Fibroblast of mammary gland (primary cell): ENCODE measurements at regions not wholly inside any gene's neighbourhood (a gene's known extent, or its start where the extent isn't known, plus 50 kb on each side); places are given as distances from the start of the nearest gene placed in this dataset.
"Not testable (repeated sequence)": the region's sequence is repeated elsewhere in the genome, so short reads cannot be mapped to it uniquely, and the experiment has no call there.

ENCODE experiments used
- DNase-seq: peaks from one replicate; pipeline ENCODE4 v3.0.0-alpha.2; 2010; ENCODE audit warnings: low read depth
- H3K4me3 ChIP-seq: 2 replicates; pipeline ENCODE4 v1.5.1; 2011; ENCODE audit warnings: low read depth, mild to moderate bottlenecking, low read length, moderate library complexity; ENCODE audit not compliant: control insufficient read depth
- TF ChIP-seq, protein P1 (sequence below): conservative IDR thresholded peaks from 2 replicates; pipeline ENCODE4 v1.5.1; 2011; ENCODE audit warnings: low read depth, low read length, inconsistent platforms; ENCODE audit not compliant: control insufficient read depth, insufficient read depth

DNA sequence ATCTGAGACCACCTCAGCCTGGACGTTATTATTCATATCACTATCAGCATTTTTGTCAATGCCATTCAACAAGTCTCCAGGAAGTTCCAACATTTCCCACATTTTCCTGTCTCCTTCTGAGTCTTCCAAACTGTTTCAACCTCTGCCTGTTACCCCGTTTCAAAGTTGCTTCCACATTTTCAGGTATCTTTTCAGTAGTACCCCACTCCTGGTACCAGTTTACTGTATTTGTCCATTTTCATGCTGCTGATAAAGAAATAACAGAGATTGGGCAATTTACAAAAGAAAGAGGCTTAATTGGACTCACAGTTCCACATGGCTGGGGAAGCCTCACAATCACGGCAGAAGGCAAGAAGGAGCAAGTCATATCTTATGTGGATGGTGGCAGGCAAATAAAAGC lies 565.5 kb downstream of the FRK start:
- TF ChIP-seq, protein P1, sequence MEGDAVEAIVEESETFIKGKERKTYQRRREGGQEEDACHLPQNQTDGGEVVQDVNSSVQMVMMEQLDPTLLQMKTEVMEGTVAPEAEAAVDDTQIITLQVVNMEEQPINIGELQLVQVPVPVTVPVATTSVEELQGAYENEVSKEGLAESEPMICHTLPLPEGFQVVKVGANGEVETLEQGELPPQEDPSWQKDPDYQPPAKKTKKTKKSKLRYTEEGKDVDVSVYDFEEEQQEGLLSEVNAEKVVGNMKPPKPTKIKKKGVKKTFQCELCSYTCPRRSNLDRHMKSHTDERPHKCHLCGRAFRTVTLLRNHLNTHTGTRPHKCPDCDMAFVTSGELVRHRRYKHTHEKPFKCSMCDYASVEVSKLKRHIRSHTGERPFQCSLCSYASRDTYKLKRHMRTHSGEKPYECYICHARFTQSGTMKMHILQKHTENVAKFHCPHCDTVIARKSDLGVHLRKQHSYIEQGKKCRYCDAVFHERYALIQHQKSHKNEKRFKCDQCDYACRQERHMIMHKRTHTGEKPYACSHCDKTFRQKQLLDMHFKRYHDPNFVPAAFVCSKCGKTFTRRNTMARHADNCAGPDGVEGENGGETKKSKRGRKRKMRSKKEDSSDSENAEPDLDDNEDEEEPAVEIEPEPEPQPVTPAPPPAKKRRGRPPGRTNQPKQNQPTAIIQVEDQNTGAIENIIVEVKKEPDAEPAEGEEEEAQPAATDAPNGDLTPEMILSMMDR: no peak
- no peak for DNase-seq

DNA sequence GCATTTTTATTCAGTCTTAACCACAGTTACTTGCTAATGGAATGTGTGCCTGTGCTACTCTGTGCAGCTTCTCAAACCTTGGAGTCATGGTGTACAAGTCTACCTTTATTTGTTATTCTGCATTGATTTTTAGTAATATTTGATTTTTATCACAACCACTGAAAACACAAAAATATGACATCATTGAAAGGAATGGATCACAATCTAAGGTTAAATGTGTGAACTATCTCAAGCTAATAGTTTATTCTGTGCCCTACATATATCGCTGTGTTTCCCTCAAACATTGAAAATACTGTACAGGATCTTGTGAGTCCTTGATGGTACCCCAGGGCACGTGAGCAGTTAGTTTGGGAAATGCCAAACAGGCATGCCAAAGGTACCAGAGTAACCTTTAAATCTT lies 573.4 kb downstream of the FRK start:
- DNase-seq: no peak
- H3K4me3 ChIP-seq: no peak overlapping the region
- TF ChIP-seq, protein P1: no peak

More for the DNA sequence above, 565.5 kb downstream of the FRK start:
- no peak overlapping the region for H3K4me3 ChIP-seq

DNA sequence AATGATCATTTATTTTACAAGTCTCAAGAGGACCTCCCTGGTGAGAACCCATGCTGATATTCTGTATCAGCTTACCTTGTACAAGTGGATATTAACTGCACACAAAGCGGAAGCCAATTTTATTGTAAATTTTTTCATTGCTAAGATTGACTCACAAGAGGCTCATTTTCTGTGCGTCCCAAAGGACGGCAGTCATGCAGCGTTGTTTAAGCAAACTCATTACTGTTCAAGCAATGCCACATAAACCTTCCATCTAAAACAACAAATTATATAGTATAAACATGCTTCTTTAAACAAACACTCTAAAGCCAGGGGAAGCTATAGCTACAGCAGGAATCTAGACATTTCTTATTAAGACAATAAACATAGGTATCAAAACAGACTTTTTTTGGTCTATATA lies 575.3 kb downstream of the FRK start:
- TF ChIP-seq, protein P1: no peak
- DNase-seq: no peak
- H3K4me3 ChIP-seq: no peak overlapping the region

DNA sequence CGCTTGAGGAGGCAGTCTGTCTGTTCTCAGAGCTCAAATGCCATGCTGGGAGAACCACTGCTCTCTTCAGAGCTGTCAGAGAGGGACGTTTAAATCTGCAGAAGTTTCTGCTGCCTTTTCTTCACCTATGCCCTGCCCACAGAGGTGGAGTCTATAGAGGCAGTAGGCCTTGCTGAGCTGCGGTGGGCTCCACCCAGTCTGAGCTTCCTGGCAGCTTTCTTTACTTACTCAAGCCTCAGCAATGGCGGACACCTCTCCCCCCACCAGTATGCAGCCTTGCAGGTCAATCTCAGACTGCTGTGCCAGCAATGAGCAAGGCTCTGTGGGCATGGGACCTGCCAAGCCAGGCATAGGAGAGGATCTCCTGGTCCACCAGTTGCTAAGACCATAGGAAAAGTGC lies 580.1 kb downstream of the FRK start:
- DNase-seq: not testable (repeated sequence)

DNA sequence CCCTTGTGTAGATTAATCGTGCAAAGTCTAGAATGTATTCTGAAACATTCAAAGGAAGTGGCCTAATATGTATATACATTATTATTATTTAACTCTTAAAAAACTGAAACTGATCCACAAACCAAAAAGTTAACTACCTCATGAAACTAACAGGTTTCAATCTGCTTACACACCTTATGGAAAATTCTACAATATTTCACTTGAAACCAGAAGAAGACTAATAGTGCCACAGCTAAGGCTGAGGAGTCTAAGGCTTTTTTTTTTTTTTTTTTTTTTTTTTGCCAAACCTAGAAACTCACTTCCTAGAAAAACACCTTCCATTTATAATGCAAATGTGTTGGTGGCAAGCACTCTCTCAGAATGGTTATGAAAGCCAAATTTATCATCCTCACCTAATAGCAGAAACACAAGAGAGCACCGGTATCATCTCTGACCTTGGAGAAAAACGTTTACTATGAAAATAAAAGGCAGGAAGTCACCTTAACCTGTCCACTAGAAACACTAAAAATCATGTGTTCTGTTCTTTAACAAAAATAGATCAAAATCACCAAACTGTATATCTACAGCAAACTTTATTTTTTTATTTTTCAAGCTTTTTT lies 586.1 kb downstream of the FRK start:
- no peak overlapping the region for H3K4me3 ChIP-seq
- no peak for DNase-seq
- TF ChIP-seq, protein P1: no peak

More for the DNA sequence above, 580.1 kb downstream of the FRK start:
- not testable (repeated sequence) for H3K4me3 ChIP-seq

DNA sequence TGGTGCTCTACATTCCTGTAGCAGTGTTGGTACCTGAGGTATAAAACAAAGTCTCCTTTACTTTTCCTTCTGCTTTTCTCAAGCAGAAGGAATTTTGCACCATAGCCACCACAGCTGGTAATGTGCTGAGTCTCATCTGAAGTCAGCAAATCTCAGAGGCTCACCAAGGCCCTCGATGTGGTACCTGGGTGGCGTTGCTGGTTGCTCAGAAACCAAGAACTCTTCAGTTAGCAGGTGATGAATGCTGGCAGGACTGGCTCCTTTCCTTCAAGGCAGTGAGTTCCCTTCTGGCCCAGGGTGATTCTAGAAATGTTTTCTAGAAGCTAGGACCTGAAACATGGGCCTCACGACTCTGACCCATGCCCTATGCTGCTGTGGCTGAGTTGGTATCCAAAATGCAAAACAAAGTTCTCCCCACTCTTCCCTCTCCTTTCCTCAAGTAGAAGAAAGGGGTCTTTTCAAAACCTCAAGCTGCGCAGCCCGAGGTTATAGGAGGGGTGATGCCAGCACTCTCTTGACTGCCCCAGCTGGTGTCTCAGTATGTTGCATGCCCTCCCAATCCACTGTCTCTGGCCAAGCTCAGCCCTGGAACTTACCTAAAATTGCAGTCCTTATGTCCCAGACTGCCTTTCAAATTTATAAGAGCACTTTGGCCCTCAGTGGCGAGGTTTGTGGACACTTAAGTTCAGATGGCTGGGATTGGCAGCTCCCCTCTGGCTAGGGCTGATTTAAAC lies 592.3 kb downstream of the FRK start:
- TF ChIP-seq, protein P1: no peak
- no peak overlapping the region for H3K4me3 ChIP-seq
- DNase-seq: no peak

DNA sequence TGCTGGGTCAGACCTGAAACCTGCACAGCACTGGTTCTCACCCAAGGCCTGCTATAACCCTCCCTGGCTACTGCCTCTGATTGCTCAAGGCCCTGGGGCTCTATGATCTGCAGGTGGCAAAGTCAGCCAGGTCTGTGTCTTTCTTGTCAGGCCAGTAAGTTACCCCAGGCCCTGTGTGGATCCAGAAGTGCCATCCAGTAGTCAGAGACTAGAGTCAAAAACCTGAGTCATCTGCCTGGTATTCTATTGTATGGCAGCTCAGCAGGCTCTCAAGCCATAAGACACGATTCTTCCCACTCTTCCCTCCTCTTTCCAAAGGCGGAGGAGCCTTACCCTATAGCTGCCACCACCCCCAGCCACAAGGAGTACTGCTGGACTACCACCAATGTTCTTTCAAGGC lies 593.0 kb downstream of the FRK start:
- H3K4me3 ChIP-seq: no peak overlapping the region
- TF ChIP-seq, protein P1: no peak

More for the DNA sequence above, 593.0 kb downstream of the FRK start:
- no peak for DNase-seq
